HG02852 (cell line): ENCODE measurements at regions not wholly inside any gene's neighbourhood (a gene's known extent, or its start where the extent isn't known, plus 50 kb on each side); places are given as distances from the start of the nearest gene placed in this dataset.
"Not testable (repeated sequence)": the region's sequence is repeated elsewhere in the genome, so short reads cannot be mapped to it uniquely, and the experiment has no call there.

Source experiments
- ATAC-seq: cut with Tn5 transposase; IDR thresholded peaks from one replicate; pipeline ENCODE4 v1.9.1; 2021; ENCODE audit warnings: mild to moderate bottlenecking, moderate library complexity; ENCODE audit not compliant: unreplicated experiment

DNA sequence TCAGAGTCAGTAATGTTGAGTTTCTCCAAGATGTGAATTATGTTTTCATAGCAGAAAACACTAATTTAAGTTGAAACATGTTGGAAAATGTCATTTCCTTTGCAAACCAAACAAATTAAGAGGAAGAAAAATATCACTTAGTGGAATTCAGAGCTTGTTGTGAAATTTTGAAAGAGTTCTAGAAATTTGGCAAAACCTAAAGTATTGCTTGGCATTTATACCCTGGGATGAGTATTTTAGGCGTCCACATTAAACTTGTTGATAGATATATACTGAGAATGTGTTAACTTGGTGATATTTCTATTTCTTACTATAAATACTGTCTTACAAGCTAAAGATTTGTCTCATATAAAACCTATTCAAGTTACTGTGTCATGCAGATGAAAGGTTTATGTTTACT, 335.2 kb downstream of the NSUN3 start:
- no peak for ATAC-seq

DNA sequence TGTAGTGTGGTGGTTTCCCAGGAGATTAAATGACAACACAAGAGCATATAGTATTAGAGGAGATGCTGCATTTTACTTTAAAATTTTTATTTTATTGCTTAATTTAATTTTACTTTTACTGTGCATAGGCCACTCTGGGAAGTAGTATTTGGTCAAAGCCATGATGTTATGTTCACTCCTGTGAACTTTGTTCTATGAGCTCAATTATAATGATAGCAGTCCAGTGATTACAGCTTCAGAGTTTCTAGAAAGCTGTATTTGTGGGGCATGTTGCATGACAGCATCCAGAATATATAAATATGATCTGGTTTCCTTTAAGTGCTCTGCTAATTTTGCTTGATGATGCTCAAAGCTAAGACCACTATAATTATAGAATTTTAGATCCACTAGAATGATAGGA, 338.6 kb downstream of the NSUN3 start:
- no peak for ATAC-seq

DNA sequence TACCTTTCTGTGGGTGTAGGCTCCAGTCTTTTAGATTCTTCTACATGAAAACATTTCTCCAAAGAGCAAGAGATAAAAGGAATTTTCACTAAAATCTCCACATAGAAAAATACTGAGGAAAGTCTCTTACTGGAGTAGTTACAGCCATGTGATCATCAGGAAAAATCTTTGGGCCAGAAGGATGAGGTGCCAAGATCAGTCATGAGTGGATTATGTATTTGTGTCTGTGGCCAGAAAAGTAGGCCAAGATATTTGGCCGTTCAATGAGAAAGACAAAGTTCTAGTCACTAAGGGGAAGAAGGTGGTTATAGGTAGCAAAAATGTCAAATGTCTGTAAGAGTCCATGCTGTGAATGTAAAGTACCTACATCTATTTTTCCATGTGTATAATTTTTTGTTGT, 339.3 kb downstream of the NSUN3 start:
- ATAC-seq, result no peak

DNA sequence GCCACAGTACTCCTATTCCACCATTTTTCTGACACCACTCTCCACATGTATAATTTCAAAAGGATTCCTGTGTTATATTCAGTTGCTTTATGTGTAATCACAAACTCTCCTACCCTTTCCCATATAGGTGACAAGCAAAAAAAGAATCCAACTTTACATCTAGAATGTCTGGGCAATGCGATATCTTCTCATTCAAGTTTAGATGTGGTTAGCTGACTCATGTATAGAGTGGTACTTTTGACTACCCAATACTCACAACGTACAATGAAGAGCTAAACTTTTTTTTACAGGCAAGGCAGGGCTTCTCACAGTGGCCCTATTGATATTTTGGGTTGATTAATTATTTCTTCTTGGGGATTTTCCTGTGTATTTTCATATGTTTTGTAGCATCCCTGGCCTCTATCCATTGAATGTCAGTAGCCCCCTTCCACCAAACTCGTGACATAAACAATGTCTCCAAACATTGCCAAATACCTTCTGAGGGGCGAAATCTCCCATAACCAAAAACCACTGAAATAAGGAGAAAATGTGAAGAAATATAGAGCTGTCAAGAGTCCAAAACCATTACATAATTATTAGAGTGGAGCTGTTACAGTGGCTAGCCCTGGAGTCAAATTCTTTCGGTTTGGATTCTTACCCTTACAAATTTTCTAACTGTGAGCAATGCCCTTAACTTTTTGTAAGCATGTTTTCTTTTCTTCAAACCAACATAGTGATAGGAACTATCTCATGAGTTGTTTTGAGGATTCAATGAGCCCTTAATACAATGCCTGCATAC, 342.6 kb downstream of the NSUN3 start:
- ATAC-seq, result peak; percentile 55

DNA sequence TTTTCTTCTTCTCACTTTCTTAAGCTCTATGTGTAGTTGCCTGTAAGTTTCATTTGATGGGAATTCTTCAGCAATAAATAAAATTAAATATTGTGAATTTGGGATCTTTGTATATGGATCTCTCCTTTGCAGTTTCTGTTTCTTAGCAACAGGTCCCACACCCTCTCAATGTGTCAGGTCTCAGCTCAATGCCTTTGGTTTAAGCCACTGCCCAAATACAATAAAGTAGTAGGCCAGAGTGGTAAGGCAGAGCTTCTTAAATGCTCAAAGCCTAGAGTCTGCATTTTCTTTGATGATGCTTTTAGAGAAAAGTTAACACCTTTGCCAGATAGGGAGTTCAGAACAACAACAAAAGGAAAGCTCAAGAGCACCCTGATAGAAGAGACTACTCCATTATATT, 343.7 kb downstream of the NSUN3 start:
- ATAC-seq, result no peak

DNA sequence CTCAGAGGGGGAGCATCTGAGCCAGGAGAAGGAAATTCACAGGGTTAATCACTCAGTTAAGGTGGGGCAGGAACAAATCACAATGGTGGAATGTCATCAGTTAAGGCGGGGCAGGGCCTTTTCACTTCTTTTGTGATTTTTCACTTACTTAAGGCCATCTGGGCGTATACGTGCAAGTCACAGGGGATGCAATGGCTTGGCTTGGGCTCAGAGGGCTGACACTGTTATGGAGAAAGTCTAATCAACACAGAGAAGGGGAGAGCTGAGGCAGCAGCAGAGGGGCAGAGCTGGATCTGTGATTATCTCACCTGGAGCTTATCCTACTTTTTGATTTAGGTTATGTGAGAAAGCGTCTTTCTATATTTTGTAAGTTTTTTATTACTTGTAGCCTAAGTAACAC, 350.1 kb downstream of the NSUN3 start:
- not testable (repeated sequence) for ATAC-seq

DNA sequence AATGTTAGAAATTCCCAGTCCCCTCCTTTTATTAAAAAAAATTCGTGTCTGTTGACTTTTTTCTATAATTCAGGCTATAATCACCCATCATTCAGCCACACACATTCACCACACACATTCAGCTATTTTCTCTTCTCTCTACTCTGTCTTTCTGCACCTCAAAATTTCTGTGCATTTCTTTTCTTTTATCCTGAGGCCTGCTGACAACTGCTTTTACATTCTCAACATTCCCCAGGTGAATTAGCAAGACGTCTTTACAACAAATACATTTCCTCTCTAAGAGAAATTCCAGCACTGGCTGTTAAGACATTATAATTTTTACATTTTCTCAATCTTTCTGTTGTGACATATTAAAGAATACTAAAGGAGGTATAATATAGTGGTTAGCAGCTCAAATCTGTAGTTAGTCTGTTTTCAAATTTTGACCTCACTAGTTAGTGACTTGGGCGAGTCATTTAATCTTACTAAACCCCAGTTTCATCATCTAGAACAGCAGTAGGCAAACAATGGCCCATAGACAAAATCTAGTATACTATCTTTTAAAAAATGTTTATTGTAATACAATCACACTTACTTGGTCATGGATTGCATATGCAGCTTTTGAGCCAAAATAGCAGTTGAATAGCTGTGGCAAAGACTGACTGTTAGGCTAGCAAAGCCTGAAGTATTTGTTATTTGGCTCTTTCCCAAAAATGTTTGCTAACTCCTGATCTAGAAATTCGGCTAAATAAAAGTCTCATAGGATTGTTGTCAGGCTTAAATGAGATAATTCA, 350.7 kb downstream of the NSUN3 start:
- ATAC-seq, result no peak

DNA sequence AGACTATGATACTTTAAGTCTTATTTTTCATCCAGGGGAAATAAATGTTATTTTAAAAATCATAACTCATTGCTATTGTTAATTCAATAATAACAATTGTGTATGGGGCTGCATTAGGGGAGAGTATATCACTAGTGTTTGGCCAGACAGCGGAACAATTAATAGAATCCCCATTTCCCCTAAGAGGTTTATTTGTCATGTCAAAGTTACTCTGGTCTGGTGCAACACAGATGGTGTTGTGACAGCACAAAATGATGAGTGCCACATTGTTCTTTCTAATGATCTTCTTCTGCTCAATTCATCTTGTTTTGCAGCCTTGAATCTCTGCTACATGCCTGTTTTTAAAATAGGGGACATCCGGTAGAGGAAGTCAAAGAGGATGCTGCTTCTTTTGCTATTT, 351.6 kb downstream of the NSUN3 start:
- ATAC-seq, result no peak

DNA sequence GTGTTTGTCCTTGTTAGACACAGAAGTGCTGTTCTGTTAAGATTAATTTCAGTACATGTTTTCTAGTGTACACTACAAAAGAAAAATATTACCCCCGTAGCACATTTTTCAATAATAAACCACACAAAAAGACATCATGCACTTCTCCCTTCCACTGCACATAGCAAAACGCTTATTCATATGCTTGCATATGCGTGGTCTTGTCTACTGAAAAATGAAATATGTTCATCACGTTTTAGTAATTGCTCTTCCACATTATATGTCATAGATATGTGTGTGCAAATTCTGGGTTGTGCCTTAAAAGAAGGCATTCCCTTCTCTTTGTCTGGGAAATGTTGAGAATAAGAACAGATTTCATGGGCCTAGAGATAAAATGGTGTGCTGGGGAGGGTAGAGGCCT, 353.9 kb downstream of the NSUN3 start:
- no peak for ATAC-seq

DNA sequence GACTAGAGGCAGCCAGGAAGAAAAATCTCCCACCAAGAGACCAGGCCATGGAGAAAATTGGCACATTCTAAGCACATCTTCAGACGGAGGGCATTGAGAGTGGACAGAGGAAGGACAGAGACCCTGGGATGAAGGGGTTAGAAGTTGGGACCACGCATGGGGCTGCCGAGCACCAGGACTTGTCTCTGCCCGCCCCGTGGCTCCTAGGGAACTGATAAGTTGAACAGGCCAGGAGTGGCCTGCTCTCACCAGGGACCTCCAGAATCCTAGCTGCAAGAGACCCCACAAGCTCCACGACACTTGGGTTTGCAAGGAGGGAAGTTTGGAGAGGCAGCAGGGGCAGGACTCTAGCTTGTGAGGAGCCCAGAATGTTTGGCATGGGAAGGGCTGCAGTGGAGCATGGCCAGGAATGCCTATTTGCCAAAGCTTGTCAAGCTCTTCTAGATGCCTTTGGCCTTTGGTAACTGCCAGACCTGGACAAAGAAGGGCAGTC, 355.1 kb downstream of the NSUN3 start:
- no peak for ATAC-seq

DNA sequence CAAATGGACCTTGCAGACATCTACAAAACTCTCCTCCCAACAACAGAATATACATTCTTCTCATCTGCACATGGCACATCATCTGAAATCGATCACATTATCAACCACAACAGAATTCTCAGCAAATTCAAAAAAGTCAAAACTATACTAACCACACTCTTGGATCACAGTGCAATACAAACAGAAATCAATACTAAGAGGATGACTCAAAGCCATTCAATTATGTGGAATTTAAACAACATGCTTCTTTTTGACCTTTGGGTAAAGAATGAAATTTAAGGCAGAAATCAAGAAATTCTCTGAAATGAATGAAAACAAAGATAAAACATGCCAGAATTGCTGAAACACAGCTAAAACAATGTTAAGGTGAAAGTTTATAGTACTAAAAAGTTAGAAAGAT, 358.1 kb downstream of the NSUN3 start:
- ATAC-seq, result no peak

DNA sequence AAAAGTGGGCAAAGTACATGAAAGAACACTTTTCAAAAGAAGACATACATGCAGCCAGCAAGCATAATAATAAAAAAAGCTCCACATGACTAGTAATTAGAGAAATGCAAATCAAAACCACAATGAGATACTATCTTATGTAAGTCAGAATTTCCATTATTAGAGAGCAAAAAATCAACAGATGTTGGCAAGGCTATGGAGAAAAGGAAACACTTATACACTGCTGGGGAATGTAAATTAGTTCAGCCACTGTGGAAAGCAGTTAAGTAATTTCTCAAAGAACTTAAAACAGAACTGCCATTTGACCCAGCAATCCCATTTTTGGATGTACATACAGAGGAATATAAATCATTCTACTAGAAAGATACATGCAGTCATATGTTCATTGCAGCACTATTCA, 360.7 kb downstream of the NSUN3 start:
- no peak for ATAC-seq

DNA sequence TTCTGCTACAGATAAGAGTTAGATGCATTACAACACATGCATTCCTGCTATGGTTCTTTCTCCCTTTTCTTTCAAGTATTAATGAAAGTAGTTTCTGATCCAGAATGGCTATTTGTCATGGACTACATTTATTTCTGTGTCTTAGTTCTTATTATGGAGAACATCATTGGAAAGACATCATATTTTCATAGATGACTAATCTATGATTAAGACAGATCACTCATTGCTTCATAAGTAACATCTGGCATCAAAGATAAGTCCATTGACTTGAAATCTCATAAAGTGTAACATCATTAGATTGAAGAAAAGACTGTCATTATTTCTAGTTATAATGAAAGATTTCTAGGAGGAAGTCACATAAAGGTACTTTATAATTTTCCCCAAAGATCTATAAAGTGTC, 366.7 kb downstream of the NSUN3 start:
- no peak for ATAC-seq

DNA sequence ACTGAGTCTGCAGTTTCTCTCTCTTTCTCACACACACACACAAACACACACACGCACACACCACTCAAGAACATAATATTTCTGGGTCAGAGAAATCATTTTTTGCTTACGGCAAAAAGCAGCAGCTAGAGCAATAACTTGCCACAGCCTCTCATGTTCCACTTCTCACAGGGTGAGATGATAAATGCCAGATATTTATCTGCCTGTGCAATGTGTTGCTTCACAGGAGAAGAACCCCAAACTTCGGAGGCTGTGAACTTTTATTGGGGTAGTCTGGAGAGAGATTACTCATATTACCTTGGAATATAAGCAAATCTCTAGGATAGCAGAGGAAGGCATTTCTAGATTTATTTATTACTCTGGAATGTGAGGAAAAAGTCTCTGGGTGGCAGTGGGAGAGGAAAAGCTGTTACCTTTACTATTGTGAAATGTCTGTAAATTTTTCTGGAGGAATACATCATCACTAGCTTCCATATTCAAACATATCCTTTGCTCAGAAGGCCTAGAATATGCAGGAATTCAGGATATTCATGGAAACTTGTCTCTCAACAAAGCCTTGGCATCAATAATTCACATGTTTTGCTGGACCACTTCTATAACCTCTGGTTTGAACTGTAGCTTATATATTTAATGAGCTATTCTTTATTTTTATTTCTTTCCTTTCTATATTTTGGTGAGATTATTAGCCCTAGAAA, 369.2 kb downstream of the NSUN3 start:
- no peak for ATAC-seq

DNA sequence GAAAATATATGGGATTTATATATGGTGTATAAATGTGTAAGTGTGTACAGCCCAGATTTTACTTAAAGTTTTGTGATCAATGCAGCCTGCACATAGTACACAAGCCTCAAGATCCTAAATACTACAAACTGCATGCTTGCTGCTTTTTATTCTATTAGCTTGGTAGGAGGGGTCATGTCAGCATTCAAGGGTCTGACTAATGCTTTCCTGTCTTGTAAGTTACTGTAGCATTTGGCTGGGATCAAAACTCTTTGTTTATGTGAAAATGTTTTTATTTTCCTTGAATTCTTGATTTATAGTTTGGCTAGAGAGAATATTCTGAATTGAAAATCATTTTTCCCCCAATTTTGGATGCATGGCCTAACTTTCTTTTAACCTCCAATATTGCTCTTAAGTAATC, 370.9 kb downstream of the NSUN3 start:
- ATAC-seq, result no peak

DNA sequence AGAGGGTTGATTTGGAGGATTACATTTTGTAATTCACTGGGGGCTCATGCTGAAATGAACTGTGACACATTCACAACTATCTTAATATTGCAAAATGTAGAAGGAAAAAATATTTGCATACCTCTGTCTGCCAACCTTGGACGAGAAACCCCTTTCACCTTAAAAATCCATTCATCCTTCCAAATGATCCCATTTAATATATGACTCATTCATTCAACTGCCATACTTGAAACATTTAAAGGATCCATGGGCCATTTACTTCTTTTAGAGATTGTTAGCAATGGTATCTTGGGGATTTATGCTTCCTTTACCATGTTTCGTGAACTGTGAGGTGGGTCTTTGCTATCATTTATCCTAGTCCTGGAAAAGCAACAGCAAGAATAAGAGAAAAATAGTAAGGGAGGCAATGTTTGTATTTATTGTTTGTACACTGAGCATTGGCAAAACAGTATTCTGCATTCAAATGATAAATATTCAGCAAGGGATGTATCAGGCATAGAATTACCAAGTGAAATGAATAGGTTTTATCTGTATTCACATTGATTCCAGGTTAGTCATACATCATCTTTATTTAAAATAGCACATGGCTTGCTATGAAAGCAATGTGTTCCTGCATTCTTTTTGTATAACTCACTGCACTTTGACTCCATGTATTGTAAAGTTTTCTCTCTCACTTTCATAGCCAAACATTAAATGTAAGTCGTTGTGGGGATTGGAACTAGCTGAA, 378.1 kb downstream of the NSUN3 start:
- ATAC-seq, result no peak

DNA sequence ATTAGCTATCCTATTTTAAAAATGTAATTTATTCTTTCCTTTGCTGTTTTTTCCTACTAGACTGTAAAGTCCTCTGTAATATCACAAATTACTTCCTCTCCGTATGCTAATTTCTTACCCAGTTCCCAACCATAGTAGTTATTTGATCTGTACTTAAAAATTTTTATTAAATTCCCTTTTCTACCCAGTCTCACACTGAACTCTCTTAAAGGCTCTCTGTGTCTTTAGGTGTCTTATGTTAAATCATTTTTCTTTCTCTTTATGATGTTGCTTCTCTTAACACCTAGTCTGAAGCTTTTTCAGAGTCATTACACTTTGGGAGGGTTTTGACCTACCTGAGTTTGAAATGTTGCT, 378.6 kb downstream of the NSUN3 start:
- ATAC-seq, result no peak

DNA sequence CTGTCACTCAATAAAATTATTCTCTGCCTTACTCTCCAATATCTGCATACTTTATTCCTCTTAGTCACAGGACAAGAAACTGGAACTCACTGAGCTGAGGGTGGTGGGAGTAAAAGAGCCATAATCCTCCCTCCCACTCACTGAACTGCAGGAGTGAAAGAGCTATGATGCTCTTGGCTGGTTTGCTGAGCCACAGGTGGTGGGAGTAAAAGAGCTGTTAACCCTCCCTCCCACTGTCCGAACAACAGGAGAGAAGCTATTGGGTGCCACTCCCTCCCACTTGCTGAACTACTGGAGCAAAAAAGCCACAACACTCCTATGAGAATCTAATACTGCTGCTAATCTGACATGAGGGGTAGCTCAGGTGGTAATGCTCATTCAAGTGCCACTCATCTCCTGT, 391.0 kb downstream of the NSUN3 start:
- no peak for ATAC-seq

DNA sequence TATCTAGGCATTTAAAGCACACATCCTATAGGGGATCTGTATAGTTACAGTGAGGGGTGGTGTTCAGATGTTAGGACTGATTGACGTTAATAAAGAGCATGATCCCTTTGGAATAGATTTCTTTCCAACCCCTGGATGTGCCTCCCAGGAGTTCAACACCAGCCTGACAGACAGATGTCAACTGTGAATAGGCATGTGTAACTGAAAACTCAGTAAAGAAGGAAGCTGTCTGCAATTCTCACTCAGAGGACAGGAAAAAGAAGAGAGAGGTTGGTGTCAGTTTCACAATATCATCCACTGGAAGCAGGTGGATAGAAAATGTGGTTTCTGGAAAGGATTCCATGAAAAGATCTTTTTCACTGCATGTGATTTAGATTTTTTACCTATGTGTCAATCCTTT, 396.3 kb downstream of the NSUN3 start:
- no peak for ATAC-seq

DNA sequence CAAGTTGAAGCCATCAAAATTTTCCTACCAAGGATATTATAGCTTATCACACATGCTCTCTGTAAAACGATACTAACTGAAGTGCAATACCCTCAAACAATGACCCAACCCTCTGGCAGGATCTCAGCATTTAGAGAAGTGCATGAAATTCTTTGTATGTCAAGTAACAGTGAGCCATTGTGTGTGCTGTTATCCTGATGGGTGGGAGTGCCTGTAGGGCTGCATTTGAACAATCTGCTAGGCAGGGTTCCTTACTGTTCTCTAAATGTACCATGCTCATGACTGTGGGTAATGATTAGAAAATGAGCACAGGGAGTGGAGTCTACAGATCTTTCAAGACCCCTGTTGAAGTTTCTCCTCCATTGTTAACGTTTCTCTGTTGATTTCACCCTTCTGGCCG, 398.1 kb downstream of the NSUN3 start:
- ATAC-seq, result no peak

DNA sequence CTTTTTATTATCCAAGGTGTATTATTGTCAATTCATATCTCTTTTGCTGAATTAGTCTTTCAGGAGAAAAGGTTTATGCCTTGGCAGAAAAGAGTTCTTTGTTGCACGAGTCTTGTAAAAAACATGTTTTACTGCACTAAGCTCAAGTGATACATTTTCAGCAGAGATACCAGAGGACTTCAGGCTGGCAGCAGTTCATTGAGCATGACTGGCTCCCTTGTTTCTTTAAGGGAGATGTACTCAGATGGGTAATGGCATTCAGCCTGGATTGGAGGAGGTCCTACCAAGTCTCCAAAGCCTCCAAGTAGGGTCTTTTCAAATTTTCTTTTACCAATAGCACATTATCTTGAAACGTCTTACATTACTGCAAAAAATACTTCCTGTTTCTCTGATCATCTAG, 400.1 kb downstream of the NSUN3 start:
- no peak for ATAC-seq
